Tibial nerve (tissue), 4 donors: ENCODE measurements at regions not wholly inside any gene's neighbourhood (a gene's known extent, or its start where the extent isn't known, plus 50 kb on each side); places are given as distances from the start of the nearest gene placed in this dataset.

ENCODE experiments used
- CTCF ChIP-seq, 5 experiments: fragments of 200-600 bp in 3 of 5; fragments of 450-650 bp in 2 of 5; sonication (generic) in 3 of 5; IDR thresholded peaks; one replicate each; pipeline ENCODE4 v1.5.1; 2016 to 2019; ENCODE audit warnings: antibody characterized with exemption in 5 of 5, mild to moderate bottlenecking in 3 of 5, moderate library complexity in 2 of 5
- EP300 ChIP-seq, 2 donors: sonication (generic); formaldehyde crosslinking; IDR thresholded peaks; one replicate each; pipeline ENCODE4 v1.6.1; 2017; ENCODE audit warnings: antibody characterized with exemption in 2 of 2, mild to moderate bottlenecking in 1 of 2
- POLR2A ChIP-seq, 2 donors: fragments of 450-650 bp; IDR thresholded peaks; one replicate each; pipeline ENCODE4 v1.6.1; 2017; ENCODE audit warnings: antibody characterized with exemption in 2 of 2, mild to moderate bottlenecking in 2 of 2, moderate library complexity in 2 of 2

- TF ChIP-seq CTCF (IDR thresholded peaks at IDR 0.05): no peak
- no peak for TF ChIP-seq EP300 (IDR thresholded peaks at IDR 0.05)
- no peak for TF ChIP-seq POLR2A (IDR thresholded peaks at IDR 0.05)
Observed at GRCh38 chr9:103483471-103484096, 488.5 kb downstream of the CYLC2 start.
